Neural cell (in vitro differentiated cells): ENCODE measurements at regions not wholly inside any gene's neighbourhood (a gene's known extent, or its start where the extent isn't known, plus 50 kb on each side); places are given as distances from the start of the nearest gene placed in this dataset.

Experiments used
- H2AFZ ChIP-seq: fragments of 200-600, 300-800 bp; sonication (generic), shearing (Covaris generic); 2 replicates; pipeline ENCODE4 v1.6.0; 2014; ENCODE audit warnings: low read depth, mild to moderate bottlenecking, antibody characterized with exemption, low read length, moderate library complexity
- H3F3A ChIP-seq: fragments of 200-600 bp; shearing (Covaris generic); 2 replicates; pipeline ENCODE4 v1.6.1; 2016; ENCODE audit warnings: mild to moderate bottlenecking, moderate library complexity, mixed read lengths, antibody characterized with exemption, low read length; ENCODE audit not compliant: insufficient read depth, poor library complexity, severe bottlenecking
- H3K27ac ChIP-seq: fragments of 200-600, 300-800 bp; sonication (generic), shearing (Covaris generic); 2 replicates; pipeline ENCODE4 v1.5.1; 2014; ENCODE audit warnings: mild to moderate bottlenecking, low read length, moderate library complexity
- H3K27me3 ChIP-seq: fragments of 300-800, 200-600 bp; sonication (generic), shearing (Covaris generic); 2 replicates; pipeline ENCODE4 v1.6.0; 2014; ENCODE audit warnings: mild to moderate bottlenecking, low read depth, low read length, moderate library complexity; ENCODE audit not compliant: insufficient read depth
- H3K36me3 ChIP-seq: fragments of 300-800, 200-600 bp; sonication (generic), shearing (Covaris generic); 2 replicates; pipeline ENCODE4 v1.5.1; 2014; ENCODE audit warnings: mild to moderate bottlenecking, antibody characterized with exemption, low read length, moderate library complexity; ENCODE audit not compliant: insufficient read depth
- H3K4me2 ChIP-seq: fragments of 300-800, 200-600 bp; sonication (generic), shearing (Covaris generic); 2 replicates; pipeline ENCODE4 v1.6.0; 2014; ENCODE audit warnings: mild to moderate bottlenecking, low read length
- H3K4me3 ChIP-seq: fragments of 300-800, 200-600 bp; sonication (generic), shearing (Covaris generic); 2 replicates; pipeline ENCODE4 v1.5.1; 2014; ENCODE audit warnings: mild to moderate bottlenecking, low read length, moderate library complexity
- H3K79me2 ChIP-seq: fragments of 200-600 bp; shearing (Covaris generic); replicated peaks from 2 replicates; pipeline ENCODE4 v1.6.0; 2014; ENCODE audit warnings: mild to moderate bottlenecking, low read length, moderate library complexity; ENCODE audit not compliant: insufficient read depth
- H3K9ac ChIP-seq: fragments of 300-800, 200-600 bp; sonication (generic), shearing (Covaris generic); 2 replicates; pipeline ENCODE4 v1.6.1; 2016; ENCODE audit warnings: mild to moderate bottlenecking, low read length, mixed read lengths
- H3K9me2 ChIP-seq: fragments of 200-600 bp; shearing (Covaris generic); 2 replicates; pipeline ENCODE4 v1.6.1; 2016; ENCODE audit warnings: mild to moderate bottlenecking, low read length, mixed read lengths; ENCODE audit not compliant: insufficient read depth
- H3K9me3 ChIP-seq: fragments of 200-600, 300-800 bp; sonication (generic), shearing (Covaris generic); 2 replicates; pipeline ENCODE4 v1.6.1; 2016; ENCODE audit warnings: mild to moderate bottlenecking, mixed run types, low read length, moderate library complexity, mixed read lengths
- H4K20me1 ChIP-seq: fragments of 200-600 bp; shearing (Covaris generic); 2 replicates; pipeline ENCODE4 v1.6.1; 2016; ENCODE audit warnings: mild to moderate bottlenecking, mixed run types; ENCODE audit not compliant: insufficient read depth
- CTCF ChIP-seq: fragments of 450-650 bp; IDR thresholded peaks from 2 replicates; pipeline ENCODE4 v1.5.1; 2014; ENCODE audit warnings: antibody characterized with exemption, mild to moderate bottlenecking, moderate library complexity; ENCODE audit not compliant: poor library complexity, severe bottlenecking
- EP300 ChIP-seq: fragments of 450-650 bp; conservative IDR thresholded peaks from 2 replicates; pipeline ENCODE4 v1.6.1; 2014; ENCODE audit warnings: antibody characterized with exemption, mild to moderate bottlenecking, moderate library complexity; ENCODE audit not compliant: poor library complexity, severe bottlenecking
- EZH2 ChIP-seq: fragments of 200-600, 300-800 bp; shearing (Covaris generic), sonication (generic); IDR thresholded peaks from 2 replicates; pipeline ENCODE4 v1.6.1; 2014; ENCODE audit warnings: antibody characterized with exemption, low read length, borderline replicate concordance, mild to moderate bottlenecking; ENCODE audit not compliant: insufficient read depth, poor library complexity, severe bottlenecking
- MXI1 ChIP-seq: fragments of 450-650 bp; conservative IDR thresholded peaks from 2 replicates; pipeline ENCODE4 v1.6.1; 2014; ENCODE audit warnings: antibody characterized with exemption, mild to moderate bottlenecking; ENCODE audit not compliant: poor library complexity, severe bottlenecking
- POLR2AphosphoS5 ChIP-seq: IDR thresholded peaks from 2 replicates; pipeline ENCODE4 v1.6.1; 2012
- RAD21 ChIP-seq: fragments of 450-650 bp; conservative IDR thresholded peaks from 2 replicates; pipeline ENCODE4 v1.6.1; 2014; ENCODE audit warnings: antibody characterized with exemption, mild to moderate bottlenecking, moderate library complexity
- REST ChIP-seq: IDR thresholded peaks from 2 replicates; pipeline ENCODE4 v1.6.1; 2012; ENCODE audit warnings: borderline replicate concordance
- SMC3 ChIP-seq: fragments of 450-650 bp; conservative IDR thresholded peaks from 2 replicates; pipeline ENCODE4 v1.6.1; 2014; ENCODE audit warnings: antibody characterized with exemption, mild to moderate bottlenecking, moderate library complexity; ENCODE audit not compliant: poor library complexity
- TAF1 ChIP-seq: IDR thresholded peaks from 2 replicates; pipeline ENCODE4 v1.6.1; 2012; ENCODE audit warnings: low read depth

DNA sequence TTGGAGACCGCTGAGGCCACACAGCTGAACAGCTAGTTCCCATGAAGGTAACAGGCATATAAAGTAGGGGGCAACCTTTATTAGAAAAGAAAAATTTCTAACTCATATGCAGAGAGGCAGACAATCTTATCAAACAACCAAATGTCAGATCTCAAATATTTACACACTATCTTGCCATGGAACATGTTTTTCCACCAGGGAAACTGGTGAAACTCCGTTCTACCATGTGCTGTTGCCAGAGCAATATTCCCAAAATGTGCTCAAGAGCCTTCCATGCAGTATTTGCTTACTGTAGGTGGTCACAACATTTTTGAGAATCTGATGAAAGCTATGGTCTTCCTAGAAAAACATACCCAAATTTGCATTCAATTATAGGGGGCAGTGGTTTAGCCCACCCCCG is 143.4 kb upstream of the MAGI3 start:
- Histone ChIP-seq H3K9ac (no peak overlapping the region), H3K9me3 (no peaks in the 10 kb centered on the region), H3K27ac (no peak overlapping the region), H3K4me2 (no peak overlapping the region), H4K20me1 (no peaks in the 10 kb centered on the region), H3K36me3 (no peaks in the 10 kb centered on the region), H3K79me2 (no peaks in the 10 kb centered on the region), H3K9me2 (no peaks in the 10 kb centered on the region), H3K4me3 (no peak overlapping the region), H3F3A (peaks cover 2% of the 10 kb centered on the region), H2AFZ (no peak overlapping the region), H3K27me3 (no peaks in the 10 kb centered on the region)
- TF ChIP-seq MXI1, result no peak
- no peak for TF ChIP-seq REST

DNA sequence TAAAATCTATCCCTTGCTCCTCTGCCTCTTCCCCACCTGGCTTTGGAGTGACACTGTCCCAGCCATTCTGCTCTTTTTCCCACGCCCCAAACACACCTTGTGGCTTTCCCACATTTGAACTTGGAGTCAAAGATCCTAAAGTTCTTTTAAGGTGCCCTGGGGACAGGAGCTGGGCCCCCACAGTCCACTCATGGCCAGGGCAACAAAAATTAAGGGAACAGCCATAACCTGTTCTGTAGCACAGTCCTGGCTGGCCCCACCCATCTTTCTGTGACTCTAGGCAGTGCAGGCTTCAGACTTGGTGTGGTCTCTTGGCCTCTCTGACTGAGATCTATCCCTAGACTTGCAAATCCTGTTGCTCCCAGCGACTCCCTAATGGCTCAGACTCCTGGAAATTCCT is 143.0 kb upstream of the MAGI3 start:
- Histone ChIP-seq H4K20me1 (no peaks in the 10 kb centered on the region), H3K4me3 (no peak overlapping the region), H3K4me2 (no peak overlapping the region), H3K27ac (no peak overlapping the region), H3K9me3 (no peaks in the 10 kb centered on the region), H3K79me2 (no peaks in the 10 kb centered on the region), H3F3A (peaks cover 2% of the 10 kb centered on the region), H2AFZ (no peak overlapping the region), H3K36me3 (no peaks in the 10 kb centered on the region), H3K9me2 (no peaks in the 10 kb centered on the region), H3K9ac (no peak overlapping the region), H3K27me3 (no peaks in the 10 kb centered on the region)
- no peak for TF ChIP-seq EP300
- no peak for TF ChIP-seq TAF1
- no peak for TF ChIP-seq POLR2AphosphoS5
- no peak for TF ChIP-seq CTCF
- no peak for TF ChIP-seq REST
- no peak for TF ChIP-seq MXI1
- TF ChIP-seq EZH2, result no peak
- no peak for TF ChIP-seq RAD21
- no peak for TF ChIP-seq SMC3
